GM23338 (cell line): ENCODE measurements at regions not wholly inside any gene's neighbourhood (a gene's known extent, or its start where the extent isn't known, plus 50 kb on each side); places are given as distances from the start of the nearest gene placed in this dataset.

Experiments
- CREB1 ChIP-seq: fragments of 250-450 bp; sonication (Bioruptor Pico); IDR thresholded peaks from 2 replicates; pipeline ENCODE4 v1.5.0; 2020; ENCODE audit warnings: low read depth, mild to moderate bottlenecking, moderate library complexity
- ETS1 ChIP-seq: IDR thresholded peaks from 2 replicates; pipeline ENCODE4 v1.6.1; 2016; ENCODE audit warnings: antibody characterized with exemption
- EZH2 ChIP-seq: fragments of 200-600 bp; sonication (generic); IDR thresholded peaks from one replicate; pipeline ENCODE4 v1.8.0; 2017; ENCODE audit warnings: antibody characterized with exemption, mild to moderate bottlenecking, low read depth; ENCODE audit not compliant: unreplicated experiment
- EZH2phosphoT487 ChIP-seq: fragments of 200-600 bp; sonication (generic); IDR thresholded peaks from one replicate; pipeline ENCODE4 v1.8.1; 2018; ENCODE audit warnings: antibody characterized with exemption; ENCODE audit not compliant: unreplicated experiment
- JUNB ChIP-seq: IDR thresholded peaks from one replicate; pipeline ENCODE4 v1.6.1; 2016; ENCODE audit warnings: antibody characterized with exemption; ENCODE audit not compliant: unreplicated experiment
- NANOG ChIP-seq: IDR thresholded peaks from 2 replicates; pipeline ENCODE4 v1.6.1; 2016; ENCODE audit warnings: antibody characterized with exemption, borderline replicate concordance
- POLR2AphosphoS5 ChIP-seq: IDR thresholded peaks from 2 replicates; pipeline ENCODE4 v1.6.1; 2016; ENCODE audit warnings: antibody characterized with exemption, low read depth
- REST ChIP-seq: IDR thresholded peaks from one replicate; pipeline ENCODE4 v1.6.1; 2018; ENCODE audit warnings: antibody characterized with exemption; ENCODE audit not compliant: unreplicated experiment
- STAT1 ChIP-seq: IDR thresholded peaks from one replicate; pipeline ENCODE4 v1.6.1; 2016; ENCODE audit warnings: antibody characterized with exemption; ENCODE audit not compliant: unreplicated experiment
- ZNF462 ChIP-seq: fragments of 250-450 bp; sonication (Bioruptor Pico); IDR thresholded peaks from 2 replicates; pipeline ENCODE4 v1.5.0; 2020; ENCODE audit warnings: mild to moderate bottlenecking, moderate library complexity
- TF ChIP-seq, protein P1 (sequence below), 2 experiments: fragments of 200-600 bp in 1 of 2; sonication (generic) in 1 of 2; conservative IDR thresholded peaks; 2 replicates each; pipeline versions ENCODE4 v1.5.1 to v1.6.1; 2016 to 2017; ENCODE audit warnings: antibody characterized with exemption in 2 of 2, low read depth in 2 of 2, mild to moderate bottlenecking in 2 of 2, moderate library complexity in 1 of 2

GRCh38 chr1:212514782-212515181 is 82.1 kb downstream of the NENF start:
- no peak for TF ChIP-seq POLR2AphosphoS5
- TF ChIP-seq, protein P1, sequence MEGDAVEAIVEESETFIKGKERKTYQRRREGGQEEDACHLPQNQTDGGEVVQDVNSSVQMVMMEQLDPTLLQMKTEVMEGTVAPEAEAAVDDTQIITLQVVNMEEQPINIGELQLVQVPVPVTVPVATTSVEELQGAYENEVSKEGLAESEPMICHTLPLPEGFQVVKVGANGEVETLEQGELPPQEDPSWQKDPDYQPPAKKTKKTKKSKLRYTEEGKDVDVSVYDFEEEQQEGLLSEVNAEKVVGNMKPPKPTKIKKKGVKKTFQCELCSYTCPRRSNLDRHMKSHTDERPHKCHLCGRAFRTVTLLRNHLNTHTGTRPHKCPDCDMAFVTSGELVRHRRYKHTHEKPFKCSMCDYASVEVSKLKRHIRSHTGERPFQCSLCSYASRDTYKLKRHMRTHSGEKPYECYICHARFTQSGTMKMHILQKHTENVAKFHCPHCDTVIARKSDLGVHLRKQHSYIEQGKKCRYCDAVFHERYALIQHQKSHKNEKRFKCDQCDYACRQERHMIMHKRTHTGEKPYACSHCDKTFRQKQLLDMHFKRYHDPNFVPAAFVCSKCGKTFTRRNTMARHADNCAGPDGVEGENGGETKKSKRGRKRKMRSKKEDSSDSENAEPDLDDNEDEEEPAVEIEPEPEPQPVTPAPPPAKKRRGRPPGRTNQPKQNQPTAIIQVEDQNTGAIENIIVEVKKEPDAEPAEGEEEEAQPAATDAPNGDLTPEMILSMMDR (conservative IDR thresholded peaks at IDR 0.05; ENCODE audit: low read depth in 2 of 2) = no peak
- no peak for TF ChIP-seq EZH2
- no peak for TF ChIP-seq REST
- no peak for TF ChIP-seq ETS1
- TF ChIP-seq CREB1 (CRISPR knock-in tag) = no peak
- no peak for TF ChIP-seq EZH2phosphoT487
- no peak for TF ChIP-seq STAT1
- no peak for TF ChIP-seq ZNF462 (CRISPR knock-in tag)
- no peak for TF ChIP-seq JUNB
- no peak for TF ChIP-seq NANOG
